SK-N-SH (cell line): ENCODE measurements at regions not wholly inside any gene's neighbourhood (a gene's known extent, or its start where the extent isn't known, plus 50 kb on each side); places are given as distances from the start of the nearest gene placed in this dataset.

Source experiments
- CTCF ChIA-PET: fragments of 300-600, 350-600 bp; formaldehyde crosslinking; extraction: SDS; loops from one replicate; lab custom pipeline; 2021; lab: Yijun Ruan, JAX
- POLR2A ChIA-PET: fragments of 350-600 bp; sonication (Branson Sonifier 250); formaldehyde crosslinking; extraction: SDS; loops from one replicate; lab custom pipeline; 2020; ENCODE audit warnings: antibody characterized with exemption, inconsistent platforms; lab: Yijun Ruan, JAX
- DNase-seq: peaks from one replicate; pipeline ENCODE4 v3.0.0; 2012
- H2AFZ ChIP-seq: fragments of 200-600 bp; sonication (generic); 2 replicates; pipeline ENCODE4 v1.8.1; 2016; ENCODE audit warnings: antibody characterized with exemption, mild to moderate bottlenecking, low read depth
- H3F3A ChIP-seq: fragments of 200-600 bp; sonication (generic); replicated peaks from 2 replicates; pipeline ENCODE3; 2016; ENCODE audit warnings: antibody characterized with exemption, mild to moderate bottlenecking; ENCODE audit not compliant: insufficient read depth
- H3K27ac ChIP-seq, 2 experiments: fragments of 200-500 bp in 1 of 2; fragments of 200-600 bp in 1 of 2; sonication (Bioruptor generic) in 1 of 2; sonication (generic), shearing (Covaris generic) in 1 of 2; 2 replicates each; pipeline versions ENCODE4 v1.5.1 to v1.6.1; 2014 to 2016; ENCODE audit warnings: low read depth in 2 of 2, inconsistent platforms in 1 of 2, low read length in 1 of 2, mild to moderate bottlenecking in 1 of 2, mixed read lengths in 1 of 2
- H3K27me3 ChIP-seq: fragments of 200-600 bp; sonication (generic), shearing (Covaris generic); 2 replicates; pipeline ENCODE4 v1.6.1; 2016; ENCODE audit warnings: mixed run types; ENCODE audit not compliant: insufficient read depth
- H3K36me3 ChIP-seq, 2 experiments: fragments of 200-500 bp in 1 of 2; fragments of 200-600 bp in 1 of 2; sonication (Bioruptor generic) in 1 of 2; sonication (generic) in 1 of 2; replicated peaks in 1 of 2; 2 replicates each; pipeline versions ENCODE3 to v1.5.1; 2014 to 2016; ENCODE audit warnings: low read length in 1 of 2, mild to moderate bottlenecking in 1 of 2; ENCODE audit not compliant: insufficient read depth in 2 of 2, control insufficient read depth in 1 of 2
- H3K4me1 ChIP-seq, 2 experiments: fragments of 200-500 bp in 1 of 2; fragments of 200-600 bp in 1 of 2; sonication (Bioruptor generic) in 1 of 2; sonication (generic), shearing (Covaris generic) in 1 of 2; 2 replicates each; pipeline versions ENCODE4 v1.5.1 to v1.6.1; 2014 to 2016; ENCODE audit warnings: low read depth in 1 of 2, low read length in 1 of 2, mixed run types in 1 of 2; ENCODE audit not compliant: insufficient read depth in 2 of 2, control insufficient read depth in 1 of 2
- H3K4me2 ChIP-seq: fragments of 200-600 bp; sonication (generic), shearing (Covaris generic); 2 replicates; pipeline ENCODE4 v1.6.1; 2017; ENCODE audit warnings: mixed run types
- H3K4me3 ChIP-seq, 2 experiments: fragments of 200-500 bp in 1 of 2; fragments of 200-600 bp in 1 of 2; sonication (Bioruptor generic) in 1 of 2; sonication (generic), shearing (Covaris generic) in 1 of 2; 2 replicates each; pipeline versions ENCODE4 v1.5.1 to v1.8.1; 2014 to 2016; ENCODE audit warnings: low read depth in 2 of 2, inconsistent platforms in 1 of 2, low read length in 1 of 2, mild to moderate bottlenecking in 1 of 2, mixed read lengths in 1 of 2, moderate library complexity in 1 of 2
- H3K79me2 ChIP-seq: fragments of 200-600 bp; sonication (generic); 2 replicates; pipeline ENCODE4 v1.8.1; 2017; ENCODE audit warnings: mild to moderate bottlenecking; ENCODE audit not compliant: insufficient read depth
- H3K9ac ChIP-seq: fragments of 200-600 bp; sonication (generic); 2 replicates; pipeline ENCODE4 v1.6.1; 2017; ENCODE audit warnings: mixed run types
- H3K9me2 ChIP-seq: fragments of 200-600 bp; sonication (generic); 2 replicates; pipeline ENCODE4 v1.6.1; 2017; ENCODE audit warnings: mixed run types
- H3K9me3 ChIP-seq: fragments of 200-600 bp; sonication (generic); 2 replicates; pipeline ENCODE4 v1.6.1; 2017; ENCODE audit warnings: mixed run types, mild to moderate bottlenecking, moderate library complexity
- H4K20me1 ChIP-seq: fragments of 200-600 bp; sonication (generic); 2 replicates; pipeline ENCODE4 v1.6.1; 2017; ENCODE audit warnings: mild to moderate bottlenecking, mixed run types; ENCODE audit not compliant: insufficient read depth
- CHD2 ChIP-seq: fragments of 150-350 bp; IDR thresholded peaks from 2 replicates; pipeline ENCODE4 v1.6.1; 2018; ENCODE audit warnings: low read length; ENCODE audit not compliant: partially characterized antibody
- CTCF ChIP-seq: fragments of 200-600 bp; sonication (generic); IDR thresholded peaks from 2 replicates; pipeline ENCODE4 v1.6.1; 2017; ENCODE audit warnings: antibody characterized with exemption, mild to moderate bottlenecking, moderate library complexity
- FOXJ3 ChIP-seq: sonication (generic); formaldehyde crosslinking; IDR thresholded peaks from 2 replicates; pipeline ENCODE4 v1.5.1; 2020; ENCODE audit warnings: mild to moderate bottlenecking, missing genetic modification reagents
- GABPA ChIP-seq: IDR thresholded peaks from 2 replicates; pipeline ENCODE4 v1.4.0; 2012; ENCODE audit warnings: low read depth, mild to moderate bottlenecking
- GATA2 ChIP-seq: sonication (generic); formaldehyde crosslinking; IDR thresholded peaks from 2 replicates; pipeline ENCODE4 v1.5.0; 2020; ENCODE audit warnings: mild to moderate bottlenecking, missing genetic modification reagents
- JUND ChIP-seq: IDR thresholded peaks from 2 replicates; pipeline ENCODE4 v1.4.0; 2012
- MEF2A ChIP-seq: IDR thresholded peaks from 2 replicates; pipeline ENCODE4 v1.4.0; 2012; ENCODE audit warnings: low read depth, borderline replicate concordance
- MXI1 ChIP-seq: IDR thresholded peaks from 2 replicates; pipeline ENCODE4 v1.6.1; 2012; ENCODE audit warnings: mild to moderate bottlenecking, low read depth, low read length, improper control_type of control experiment
- NRF1 ChIP-seq: IDR thresholded peaks from 2 replicates; pipeline ENCODE4 v1.6.1; 2012; ENCODE audit warnings: low read depth, mild to moderate bottlenecking, low read length
- PBX3 ChIP-seq: IDR thresholded peaks from 2 replicates; pipeline ENCODE4; 2012
- POLR2AphosphoS5 ChIP-seq: IDR thresholded peaks from 2 replicates; pipeline ENCODE4 v1.6.1; 2012; ENCODE audit warnings: low read depth, low read length
- RCOR1 ChIP-seq: fragments of 150-350 bp; IDR thresholded peaks from 2 replicates; pipeline ENCODE4 v1.6.1; 2017; ENCODE audit warnings: antibody characterized with exemption, low read length
- RFX5 ChIP-seq: IDR thresholded peaks from 2 replicates; pipeline ENCODE4 v1.6.1; 2012; ENCODE audit warnings: mild to moderate bottlenecking, improper control_type of control experiment, low read length
- RXRA ChIP-seq: IDR thresholded peaks from 2 replicates; pipeline ENCODE4 v1.4.0; 2012; ENCODE audit warnings: low read depth, mild to moderate bottlenecking, borderline replicate concordance
- SIN3A ChIP-seq: IDR thresholded peaks from 2 replicates; pipeline ENCODE4 v1.6.1; 2012; ENCODE audit warnings: low read depth, mild to moderate bottlenecking, low read length, moderate library complexity, borderline replicate concordance
- SMC3 ChIP-seq: IDR thresholded peaks from 2 replicates; pipeline ENCODE4 v1.6.1; 2012; ENCODE audit warnings: low read depth, low read length, improper control_type of control experiment
- TCF12 ChIP-seq: IDR thresholded peaks from 2 replicates; pipeline ENCODE4 v1.4.0; 2012
- TEAD4 ChIP-seq: IDR thresholded peaks from 2 replicates; pipeline ENCODE4 v1.4.0; 2012; ENCODE audit warnings: mild to moderate bottlenecking, borderline replicate concordance; ENCODE audit not compliant: insufficient read depth
- USF1 ChIP-seq: IDR thresholded peaks from 2 replicates; pipeline ENCODE4 v1.4.0; 2012; ENCODE audit warnings: low read depth, borderline replicate concordance
- YY1 ChIP-seq: IDR thresholded peaks from 2 replicates; pipeline ENCODE4 v1.4.0; 2012; ENCODE audit warnings: low read depth, mild to moderate bottlenecking
- WGBS: methylation state at CpG from one replicate; pipeline ENCODE4 v1.1.6; 2017; ENCODE audit warnings: low lambda C conversion rate; 5-methylcytosine and 5-hydroxymethylcytosine counted together

- WGBS, result 93% methylated on average over 6 of the region's 6 CpGs
- Histone ChIP-seq H4K20me1 (peaks cover 4% of the 10 kb centered on the region; the same call in 1 of the 2 replicates), H3K79me2 (no peaks in the 10 kb centered on the region), H3K27ac (no peak overlapping the region), H3K9me2 (no peaks in the 10 kb centered on the region), H3K4me3 (no peak overlapping the region), H3F3A (peaks cover 14% of the 10 kb centered on the region), H3K4me2 (no peak overlapping the region), H3K36me3 (no peaks in the 10 kb centered on the region), H3K9me3 (no peaks in the 10 kb centered on the region), H3K4me1 (peaks cover 23 to 28% of the 10 kb centered on the region in 2 experiments), H3K27me3 (no peaks in the 10 kb centered on the region), H3K9ac (no peak overlapping the region), H2AFZ (no peak overlapping the region)
- TF ChIP-seq SMC3, result no peak
- no peak for TF ChIP-seq MXI1
- no peak for TF ChIP-seq TEAD4
- no peak for DNase-seq
- CTCF ChIA-PET, result interaction anchor here (0.6 to 7.1 kb wide), 7 partner anchors 11 to 267 kb away, joined by 3 to 44 read pairs (median 15); no protein-coding TSS in a partner anchor
- POLR2A ChIA-PET, result no interaction called here
These were observed 55.7 kb upstream of the EML4 start for GRCh38 chr2:42113452-42113851.

GRCh38 chr2:42114091-42114490 lies 55.1 kb upstream of the EML4 start:
- Histone ChIP-seq H3K4me3 (no peak overlapping the region), H3K4me1 (peaks cover 28 to 30% of the 10 kb centered on the region in 2 experiments), H3K9ac (no peak overlapping the region), H3K9me3 (no peaks in the 10 kb centered on the region), H3K9me2 (no peaks in the 10 kb centered on the region), H3K27me3 (no peaks in the 10 kb centered on the region), H3K36me3 (no peaks in the 10 kb centered on the region), H3F3A (peaks cover 20% of the 10 kb centered on the region), H3K27ac (no peak overlapping the region), H3K79me2 (no peaks in the 10 kb centered on the region), H2AFZ (no peak overlapping the region), H4K20me1 (peaks cover 5% of the 10 kb centered on the region; the same call in 1 of the 2 replicates), H3K4me2 (no peak overlapping the region)
- 93% methylated on average over 5 of the region's 5 CpGs for WGBS
- CTCF ChIA-PET, result interaction anchor here (0.6 to 7.1 kb wide), 6 partner anchors 10 to 215 kb away, joined by 3 to 44 read pairs (median 15); no protein-coding TSS in a partner anchor
- DNase-seq, result no peak
- TF ChIP-seq SIN3A, result no peak
- no peak for TF ChIP-seq GABPA
- TF ChIP-seq YY1, result no peak
- no peak for TF ChIP-seq RXRA
- no peak for TF ChIP-seq POLR2AphosphoS5
- no peak for TF ChIP-seq CTCF
- TF ChIP-seq MXI1, result no peak
- no peak for TF ChIP-seq USF1
- no peak for TF ChIP-seq TCF12
- no peak for TF ChIP-seq GATA2 (CRISPR knock-in tag)
- TF ChIP-seq NRF1, result no peak
- no peak for TF ChIP-seq PBX3
- TF ChIP-seq SMC3, result no peak
- no peak for TF ChIP-seq RFX5
- no peak for TF ChIP-seq FOXJ3 (CRISPR knock-in tag)
- no peak for TF ChIP-seq JUND
- TF ChIP-seq RCOR1, result no peak
- no peak for TF ChIP-seq MEF2A
- TF ChIP-seq CHD2, result no peak
- POLR2A ChIA-PET, result no interaction called here
